Esophagus muscularis mucosa (tissue), 3 donors: ENCODE measurements at regions not wholly inside any gene's neighbourhood (a gene's known extent, or its start where the extent isn't known, plus 50 kb on each side); places are given as distances from the start of the nearest gene placed in this dataset.

Source experiments
- EP300 ChIP-seq: sonication (generic); formaldehyde crosslinking; IDR thresholded peaks from one replicate; pipeline ENCODE4 v1.6.1; 2017; ENCODE audit warnings: antibody characterized with exemption
- POLR2A ChIP-seq: fragments of 450-650 bp; IDR thresholded peaks from one replicate; pipeline ENCODE4 v1.6.1; 2017; ENCODE audit warnings: antibody characterized with exemption, moderate library complexity, mild to moderate bottlenecking, low read depth
- POLR2AphosphoS5 ChIP-seq, 2 donors: sonication (generic); formaldehyde crosslinking; IDR thresholded peaks; one replicate each; pipeline ENCODE4 v1.6.1; 2017; ENCODE audit warnings: antibody characterized with exemption in 2 of 2

DNA sequence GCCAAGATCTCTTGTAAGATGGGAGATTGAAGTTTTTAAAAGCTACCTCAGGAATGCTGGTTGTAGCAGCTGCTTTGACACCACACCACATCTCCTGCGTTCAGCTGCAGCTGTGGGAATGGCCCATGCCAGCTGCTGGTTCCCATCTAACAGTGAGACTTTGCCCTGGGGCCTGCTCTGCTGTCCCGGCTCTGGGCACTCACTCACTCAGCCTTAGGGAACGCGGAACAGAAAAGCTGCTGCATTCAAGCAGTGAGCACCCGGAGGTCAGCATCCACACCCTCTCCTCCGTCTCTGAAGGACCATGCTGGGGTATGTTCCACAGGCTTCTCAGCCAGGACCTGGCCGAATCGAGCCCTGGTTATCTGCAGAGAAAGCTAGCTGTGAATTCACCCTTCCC lies 197.1 kb upstream of the CXCL12 start:
- TF ChIP-seq POLR2A (no peak), POLR2AphosphoS5 (IDR thresholded peaks at IDR 0.05) (no peak), EP300 (no peak)
